Uterus (tissue), 2 donors: ENCODE measurements at regions not wholly inside any gene's neighbourhood (a gene's known extent, or its start where the extent isn't known, plus 50 kb on each side); places are given as distances from the start of the nearest gene placed in this dataset.

ENCODE experiments used
- POLR2A ChIP-seq, 2 donors: fragments of 450-650 bp; IDR thresholded peaks; one replicate each; pipeline ENCODE4 v1.6.1; 2016; ENCODE audit warnings: antibody characterized with exemption in 2 of 2, mild to moderate bottlenecking in 1 of 2, moderate library complexity in 1 of 2
- TF ChIP-seq, protein P1 (sequence below), 4 experiments: fragments of 200-600 bp in 2 of 4; fragments of 450-650 bp in 2 of 4; sonication (generic) in 2 of 4; IDR thresholded peaks; one replicate each; pipeline ENCODE4 v1.5.1; 2016 to 2019; ENCODE audit warnings: antibody characterized with exemption in 4 of 4, mild to moderate bottlenecking in 2 of 4, moderate library complexity in 1 of 4

DNA sequence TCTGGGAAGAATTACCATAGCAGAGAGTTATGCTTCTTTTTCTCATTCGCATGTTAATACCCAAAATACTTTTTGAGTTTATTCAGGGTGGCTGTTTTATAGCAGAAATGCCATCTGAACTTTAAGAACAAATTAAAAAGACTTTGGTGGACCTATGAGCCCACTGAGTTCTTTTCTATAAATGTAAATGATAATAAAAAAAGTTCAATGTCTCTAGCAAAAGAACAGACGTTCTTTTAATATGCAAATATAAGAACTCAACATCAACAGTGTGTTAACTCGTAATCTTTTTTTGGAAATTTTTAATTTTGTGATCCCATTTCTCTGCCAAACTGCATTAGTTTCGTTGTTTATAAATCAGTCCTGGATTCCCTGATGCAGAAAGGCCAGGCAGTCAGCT lies 1283.0 kb upstream of the NUDT12 start:
- TF ChIP-seq, protein P1, sequence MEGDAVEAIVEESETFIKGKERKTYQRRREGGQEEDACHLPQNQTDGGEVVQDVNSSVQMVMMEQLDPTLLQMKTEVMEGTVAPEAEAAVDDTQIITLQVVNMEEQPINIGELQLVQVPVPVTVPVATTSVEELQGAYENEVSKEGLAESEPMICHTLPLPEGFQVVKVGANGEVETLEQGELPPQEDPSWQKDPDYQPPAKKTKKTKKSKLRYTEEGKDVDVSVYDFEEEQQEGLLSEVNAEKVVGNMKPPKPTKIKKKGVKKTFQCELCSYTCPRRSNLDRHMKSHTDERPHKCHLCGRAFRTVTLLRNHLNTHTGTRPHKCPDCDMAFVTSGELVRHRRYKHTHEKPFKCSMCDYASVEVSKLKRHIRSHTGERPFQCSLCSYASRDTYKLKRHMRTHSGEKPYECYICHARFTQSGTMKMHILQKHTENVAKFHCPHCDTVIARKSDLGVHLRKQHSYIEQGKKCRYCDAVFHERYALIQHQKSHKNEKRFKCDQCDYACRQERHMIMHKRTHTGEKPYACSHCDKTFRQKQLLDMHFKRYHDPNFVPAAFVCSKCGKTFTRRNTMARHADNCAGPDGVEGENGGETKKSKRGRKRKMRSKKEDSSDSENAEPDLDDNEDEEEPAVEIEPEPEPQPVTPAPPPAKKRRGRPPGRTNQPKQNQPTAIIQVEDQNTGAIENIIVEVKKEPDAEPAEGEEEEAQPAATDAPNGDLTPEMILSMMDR (IDR thresholded peaks at IDR 0.05) = no peak
- no peak for TF ChIP-seq POLR2A (IDR thresholded peaks at IDR 0.05)
